Activated B cell treated with CpG ODN at 0.5 μM for 24 hours (primary cell): ENCODE measurements at regions not wholly inside any gene's neighbourhood (a gene's known extent, or its start where the extent isn't known, plus 50 kb on each side); places are given as distances from the start of the nearest gene placed in this dataset.

Experiments
- ATAC-seq: fragments of 200-7000 bp; cut with Tn5 transposase; one replicate; pipeline ENCODE4 v1.10.0; 2021; ENCODE audit warnings: low read depth, mild to moderate bottlenecking, moderate library complexity
- CTCF ChIA-PET: fragments of 350-600 bp; sonication (Branson Sonifier 250); formaldehyde crosslinking; loops from one replicate; lab custom pipeline; 2021; ENCODE audit warnings: antibody characterized with exemption; lab: Charles Lee
- POLR2A ChIA-PET: fragments of 350-600 bp; sonication (Branson Sonifier 250); formaldehyde crosslinking; loops from one replicate; lab custom pipeline; 2021; ENCODE audit warnings: antibody characterized with exemption; lab: Charles Lee
- DNase-seq: peaks from one replicate; pipeline ENCODE4 v3.0.0; 2022
- H3K27ac Mint-ChIP-seq: one replicate; pipeline ENCODE4 v1.8.0; 2020; ENCODE audit warnings: mixed read lengths
- H3K27me3 Mint-ChIP-seq: one replicate; pipeline ENCODE4 v1.8.0; 2021; ENCODE audit warnings: mixed read lengths
- H3K36me3 Mint-ChIP-seq: one replicate; pipeline ENCODE4 v1.8.0; 2021; ENCODE audit warnings: low read depth, mixed read lengths
- H3K4me1 Mint-ChIP-seq: one replicate; pipeline ENCODE4 v1.8.0; 2021; ENCODE audit warnings: mixed read lengths
- H3K4me3 Mint-ChIP-seq: one replicate; pipeline ENCODE4 v1.8.0; 2020; ENCODE audit warnings: mild to moderate bottlenecking, mixed read lengths
- H3K9me3 Mint-ChIP-seq: one replicate; pipeline ENCODE4 v1.8.0; 2020; ENCODE audit warnings: mixed read lengths
- intact Hi-C: fragments of 100-400 bp; cut with micrococcal nuclease; formaldehyde crosslinking; loops from one replicate; pipeline ENCODE4 v1.15.1; 2024
- TF ChIP-seq, protein P1 (sequence below): fragments of 200-600 bp; IDR thresholded peaks from one replicate; pipeline ENCODE4 v1.8.0; 2022; ENCODE audit warnings: antibody characterized with exemption, mild to moderate bottlenecking

DNA sequence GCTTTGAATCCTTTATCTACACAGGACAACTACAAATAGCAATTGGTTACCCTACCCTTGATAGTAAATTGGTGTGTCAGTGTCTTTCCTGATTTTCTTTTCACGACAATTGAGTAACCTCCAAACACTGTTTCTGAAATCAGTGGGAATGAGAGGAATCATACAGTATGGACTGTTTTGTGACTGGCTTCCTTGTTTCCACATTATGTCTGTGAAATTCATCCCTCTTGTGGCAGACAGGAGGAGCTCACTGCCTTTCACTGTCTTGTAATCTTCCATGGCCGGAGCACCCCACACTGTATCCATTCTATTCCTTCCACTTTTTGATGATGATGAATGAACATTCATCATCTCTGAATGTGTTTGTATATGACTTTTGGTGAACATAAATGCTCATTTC is 164.0 kb upstream of the PZP start:
- Mint-ChIP-seq H3K9me3 (no peaks in the 10 kb centered on the region), H3K36me3 (no peaks in the 10 kb centered on the region), H3K4me1 (no peaks in the 10 kb centered on the region), H3K27me3 (no peaks in the 10 kb centered on the region), H3K4me3 (no peak overlapping the region), H3K27ac (no peak overlapping the region)
- ATAC-seq, result no peak
- ChIA-PET POLR2A (no interaction called here), CTCF (interaction anchor here (1.3 kb wide), 1 partner anchor 41 kb away, joined by 5 read pairs; no protein-coding TSS in a partner anchor)
- TF ChIP-seq, protein P1, sequence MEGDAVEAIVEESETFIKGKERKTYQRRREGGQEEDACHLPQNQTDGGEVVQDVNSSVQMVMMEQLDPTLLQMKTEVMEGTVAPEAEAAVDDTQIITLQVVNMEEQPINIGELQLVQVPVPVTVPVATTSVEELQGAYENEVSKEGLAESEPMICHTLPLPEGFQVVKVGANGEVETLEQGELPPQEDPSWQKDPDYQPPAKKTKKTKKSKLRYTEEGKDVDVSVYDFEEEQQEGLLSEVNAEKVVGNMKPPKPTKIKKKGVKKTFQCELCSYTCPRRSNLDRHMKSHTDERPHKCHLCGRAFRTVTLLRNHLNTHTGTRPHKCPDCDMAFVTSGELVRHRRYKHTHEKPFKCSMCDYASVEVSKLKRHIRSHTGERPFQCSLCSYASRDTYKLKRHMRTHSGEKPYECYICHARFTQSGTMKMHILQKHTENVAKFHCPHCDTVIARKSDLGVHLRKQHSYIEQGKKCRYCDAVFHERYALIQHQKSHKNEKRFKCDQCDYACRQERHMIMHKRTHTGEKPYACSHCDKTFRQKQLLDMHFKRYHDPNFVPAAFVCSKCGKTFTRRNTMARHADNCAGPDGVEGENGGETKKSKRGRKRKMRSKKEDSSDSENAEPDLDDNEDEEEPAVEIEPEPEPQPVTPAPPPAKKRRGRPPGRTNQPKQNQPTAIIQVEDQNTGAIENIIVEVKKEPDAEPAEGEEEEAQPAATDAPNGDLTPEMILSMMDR, result no peak
- DNase-seq, result no peak
- intact Hi-C loops, result no loop called here

DNA sequence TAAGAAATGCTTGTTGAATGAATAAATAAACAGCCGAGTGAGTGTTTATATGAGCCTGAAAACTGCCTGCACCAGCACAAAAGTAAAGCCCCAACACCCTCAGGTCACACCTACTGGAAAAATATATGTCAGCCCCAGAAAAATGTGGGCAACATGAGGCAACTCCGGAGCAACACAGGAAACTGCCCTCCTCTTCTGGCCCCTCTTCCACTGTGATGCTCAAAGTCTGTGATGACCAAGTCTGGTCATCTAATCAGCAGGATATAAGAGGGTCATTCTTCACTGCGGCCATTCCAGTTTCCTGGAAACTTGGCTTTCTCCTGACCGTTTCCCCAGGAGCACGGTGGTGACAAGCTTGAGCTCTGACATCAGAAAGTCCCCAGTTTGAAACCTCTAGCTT is 159.6 kb upstream of the PZP start:
- no peak for DNase-seq
- Mint-ChIP-seq H3K27me3 (no peaks in the 10 kb centered on the region), H3K27ac (no peak overlapping the region), H3K36me3 (no peaks in the 10 kb centered on the region), H3K9me3 (no peaks in the 10 kb centered on the region), H3K4me1 (peaks cover 28% of the 10 kb centered on the region), H3K4me3 (no peak overlapping the region)
- ChIA-PET CTCF (no interaction called here), POLR2A (no interaction called here)
- no peak for ATAC-seq
- TF ChIP-seq, protein P1, result no peak
- intact Hi-C loops, result no loop called here

DNA sequence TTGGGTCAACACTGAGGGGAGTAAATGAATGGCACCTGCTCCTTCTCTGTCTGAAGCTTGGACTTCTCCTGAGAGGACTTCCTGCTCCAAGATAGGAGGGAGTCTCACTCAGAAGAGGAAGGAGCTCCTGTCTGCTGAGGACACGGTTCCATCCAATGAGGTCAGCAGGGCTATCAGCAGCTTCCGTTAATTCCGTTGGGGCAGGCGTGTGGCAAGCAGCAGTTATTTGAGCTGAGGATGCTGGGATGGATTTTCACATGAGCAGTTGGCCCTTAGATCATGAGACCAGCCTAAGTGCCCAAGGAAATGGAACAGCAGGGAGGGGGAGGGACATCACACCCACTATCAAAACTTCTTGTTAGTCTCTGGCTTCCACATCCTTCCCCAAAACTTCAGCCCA is 159.0 kb upstream of the PZP start:
- H3K9me3 Mint-ChIP-seq, result no peaks in the 10 kb centered on the region
- no peaks in the 10 kb centered on the region for H3K36me3 Mint-ChIP-seq
- ChIA-PET POLR2A (no interaction called here), CTCF (no interaction called here)
- no peak overlapping the region for H3K27ac Mint-ChIP-seq
- ATAC-seq (no peak), DNase-seq (no peak)
- H3K4me1 Mint-ChIP-seq, result peaks cover 32% of the 10 kb centered on the region
- TF ChIP-seq, protein P1, result no peak
- H3K4me3 Mint-ChIP-seq, result no peak overlapping the region
- no peaks in the 10 kb centered on the region for H3K27me3 Mint-ChIP-seq
- intact Hi-C loops, result no loop called here

DNA sequence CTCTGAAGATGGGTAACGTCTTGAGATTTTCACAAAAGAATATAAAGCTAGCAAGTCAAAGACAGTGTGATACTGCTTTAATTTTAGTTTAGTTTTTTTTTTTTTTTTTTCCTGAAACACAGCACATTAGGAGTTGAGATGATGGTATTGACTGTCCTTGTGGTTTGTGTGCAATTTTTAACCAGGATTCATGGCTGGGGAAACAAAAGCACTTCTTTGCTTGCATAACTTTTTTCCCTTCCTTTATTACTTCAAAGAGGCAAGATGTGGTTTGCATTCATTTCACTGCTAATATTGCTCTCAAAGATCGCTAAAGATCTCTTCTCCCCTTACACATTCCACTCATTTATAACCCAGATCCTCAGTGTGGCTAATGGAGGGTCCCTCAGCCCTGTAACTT is 157.1 kb upstream of the PZP start:
- Mint-ChIP-seq H3K4me3 (peak overlapping the region; percentile 60), H3K36me3 (no peaks in the 10 kb centered on the region), H3K27me3 (no peaks in the 10 kb centered on the region), H3K4me1 (peaks cover 39% of the 10 kb centered on the region), H3K27ac (peak overlapping the region; percentile 80), H3K9me3 (no peaks in the 10 kb centered on the region)
- intact Hi-C loops, result no loop called here
- TF ChIP-seq, protein P1, result no peak
- no peak for ATAC-seq
- no peak for DNase-seq
- POLR2A ChIA-PET, result interaction anchor here (0.8 kb wide), 1 partner anchor 36 kb away, joined by 3 read pairs; no protein-coding TSS in a partner anchor
- CTCF ChIA-PET, result interaction anchor here (1.3 kb wide), 1 partner anchor 34 kb away, joined by 4 read pairs; no protein-coding TSS in a partner anchor

DNA sequence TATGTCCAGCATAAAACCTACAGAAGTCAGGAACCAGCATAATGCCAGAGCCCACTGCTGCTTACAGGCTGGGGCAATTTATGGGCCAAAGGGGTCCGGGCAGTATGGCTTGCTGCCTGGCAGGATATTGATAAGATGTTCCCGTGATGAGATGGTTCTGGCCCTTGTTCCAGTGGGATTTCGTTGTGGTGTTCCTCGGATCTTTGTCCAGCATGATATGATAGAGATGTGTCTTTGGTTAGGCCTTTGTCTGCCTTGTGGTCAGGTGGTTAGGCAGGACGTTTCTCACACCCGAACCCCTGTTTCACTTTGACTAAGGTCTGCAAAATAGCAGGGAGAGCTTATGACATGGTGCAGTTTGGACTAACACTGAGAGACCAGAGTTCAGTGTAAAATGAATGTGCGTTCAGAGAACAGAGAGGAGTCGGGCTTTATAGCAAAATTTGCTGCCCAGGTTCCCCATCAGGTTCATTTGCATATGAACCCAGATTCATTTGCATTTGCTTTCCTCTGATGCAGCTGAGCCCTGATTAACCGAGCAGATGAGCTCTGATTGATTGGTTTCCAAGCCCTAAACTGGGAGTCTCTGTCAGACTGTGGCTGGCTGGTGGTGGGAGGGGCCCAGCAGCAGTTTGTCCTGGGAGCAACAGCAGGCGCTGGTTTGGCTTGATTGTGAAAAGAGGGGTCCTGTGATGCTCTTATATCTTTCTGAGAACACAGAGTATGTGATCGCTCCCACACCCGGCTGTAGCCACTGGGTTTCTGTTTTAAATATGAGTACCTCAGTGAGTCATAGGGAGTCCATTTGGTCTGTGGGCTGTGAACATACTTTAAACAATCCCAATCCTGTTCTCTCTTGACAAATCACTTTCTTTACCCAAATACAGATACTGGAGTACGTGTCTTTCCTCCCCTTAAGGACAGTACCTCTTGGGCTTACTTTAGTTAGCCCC is 156.3 kb upstream of the PZP start:
- Mint-ChIP-seq H3K36me3 (no peaks in the 10 kb centered on the region), H3K27me3 (no peaks in the 10 kb centered on the region), H3K9me3 (no peaks in the 10 kb centered on the region), H3K4me3 (peak overlapping the region; percentile 60), H3K4me1 (peaks cover 39% of the 10 kb centered on the region), H3K27ac (peak overlapping the region; percentile 80)
- CTCF ChIA-PET, result interaction anchor here (1.3 kb wide), 1 partner anchor 33 kb away, joined by 4 read pairs; no protein-coding TSS in a partner anchor
- intact Hi-C loops, result no loop called here
- ATAC-seq (peak; percentile 81), DNase-seq (peak; percentile 44)
- TF ChIP-seq, protein P1, result no peak
- POLR2A ChIA-PET, result interaction anchor here (0.8 to 1.1 kb wide), 2 partner anchors 22 to 35 kb away, joined by 3 to 4 read pairs; no protein-coding TSS in a partner anchor
